ENCODE measurements at regions not wholly inside any gene's neighbourhood (a gene's known extent, or its start where the extent isn't known, plus 50 kb on each side); places are given as distances from the start of the nearest gene placed in this dataset.

- DNase-seq: peak; percentile 80
- no peaks in the 10 kb centered on the region for H3K9me3 Mint-ChIP-seq
- peak; percentile 81 for ATAC-seq
- intact Hi-C loops (cut with micrococcal nuclease): loop anchor here (5.0 to 10.0 kb wide), 2 partner anchors 56 to 158 kb away; partner anchors contain the start of genes MPHOSPH9 and MTRFR
- peak overlapping the region; percentile 93 for H3K27ac Mint-ChIP-seq
- POLR2A ChIA-PET: interaction anchor here (0.7 to 4.5 kb wide), 14 partner anchors 9 to 162 kb away, joined by 3 to 28 read pairs (median 8); partner anchors contain the start of genes MPHOSPH9, MTRFR, OGFOD2 and PITPNM2
- TF ChIP-seq, protein P1, sequence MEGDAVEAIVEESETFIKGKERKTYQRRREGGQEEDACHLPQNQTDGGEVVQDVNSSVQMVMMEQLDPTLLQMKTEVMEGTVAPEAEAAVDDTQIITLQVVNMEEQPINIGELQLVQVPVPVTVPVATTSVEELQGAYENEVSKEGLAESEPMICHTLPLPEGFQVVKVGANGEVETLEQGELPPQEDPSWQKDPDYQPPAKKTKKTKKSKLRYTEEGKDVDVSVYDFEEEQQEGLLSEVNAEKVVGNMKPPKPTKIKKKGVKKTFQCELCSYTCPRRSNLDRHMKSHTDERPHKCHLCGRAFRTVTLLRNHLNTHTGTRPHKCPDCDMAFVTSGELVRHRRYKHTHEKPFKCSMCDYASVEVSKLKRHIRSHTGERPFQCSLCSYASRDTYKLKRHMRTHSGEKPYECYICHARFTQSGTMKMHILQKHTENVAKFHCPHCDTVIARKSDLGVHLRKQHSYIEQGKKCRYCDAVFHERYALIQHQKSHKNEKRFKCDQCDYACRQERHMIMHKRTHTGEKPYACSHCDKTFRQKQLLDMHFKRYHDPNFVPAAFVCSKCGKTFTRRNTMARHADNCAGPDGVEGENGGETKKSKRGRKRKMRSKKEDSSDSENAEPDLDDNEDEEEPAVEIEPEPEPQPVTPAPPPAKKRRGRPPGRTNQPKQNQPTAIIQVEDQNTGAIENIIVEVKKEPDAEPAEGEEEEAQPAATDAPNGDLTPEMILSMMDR (IDR thresholded peaks at IDR 0.05): no peak
- H3K27me3 Mint-ChIP-seq: no peaks in the 10 kb centered on the region
- peak overlapping the region; percentile 77 for H3K4me3 Mint-ChIP-seq
- CTCF ChIA-PET: interaction anchor here (0.6 to 3.5 kb wide), 6 partner anchors 13 to 289 kb away, joined by 3 to 33 read pairs (median 4); no protein-coding TSS in a partner anchor
- peaks cover 60% of the 10 kb centered on the region for H3K4me1 Mint-ChIP-seq (ENCODE audit: low read depth)
- peaks cover 2% of the 10 kb centered on the region for H3K36me3 Mint-ChIP-seq (ENCODE audit: low read depth)
Observed at GRCh38 chr12:123076604-123077297, 74.1 kb downstream of the PITPNM2 start.

DNA sequence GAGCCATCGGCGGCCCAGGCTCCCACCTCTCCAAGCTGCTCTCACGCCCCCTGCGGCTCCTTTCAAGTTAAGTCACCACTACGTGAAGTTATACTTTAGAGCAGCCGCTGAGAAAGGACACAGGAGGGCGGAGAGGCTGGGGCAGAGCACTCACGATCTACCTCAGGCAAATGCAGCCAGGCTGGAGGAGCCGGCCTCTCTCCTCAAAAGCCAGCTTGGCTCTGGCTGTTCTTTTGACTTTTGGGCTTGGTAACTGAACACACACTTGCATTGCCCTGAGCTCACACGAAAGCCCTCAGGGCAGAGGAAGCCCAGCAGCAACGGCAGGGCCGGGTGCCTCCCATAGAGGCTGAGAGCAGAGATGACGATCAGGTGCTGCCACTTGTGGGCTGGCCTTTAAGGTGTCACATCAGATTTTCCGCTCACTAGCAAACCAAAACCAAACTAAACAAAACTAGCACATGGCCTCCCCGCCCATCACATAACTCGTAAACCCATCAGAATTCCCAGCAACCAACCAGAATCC, 75.2 kb downstream of the PITPNM2 start:
- Mint-ChIP-seq H3K27ac (peak overlapping the region; percentile 93), H3K4me1 (ENCODE audit: low read depth) (peaks cover 66% of the 10 kb centered on the region), H3K27me3 (no peaks in the 10 kb centered on the region), H3K4me3 (peak overlapping the region; percentile 77), H3K9me3 (no peaks in the 10 kb centered on the region), H3K36me3 (ENCODE audit: low read depth) (peaks cover 2% of the 10 kb centered on the region)
- ATAC-seq (peak; percentile 79), DNase-seq (peak; percentile 91)
- intact Hi-C loops (cut with micrococcal nuclease): loop anchor here (5.0 to 10.0 kb wide), 2 partner anchors 57 to 159 kb away; partner anchors contain the start of genes MPHOSPH9 and MTRFR
- POLR2A ChIA-PET: interaction anchor here (0.6 to 4.5 kb wide), 27 partner anchors 8 to 194 kb away, joined by 3 to 28 read pairs (median 5); partner anchors contain the start of genes MPHOSPH9, MTRFR, OGFOD2 and PITPNM2
- TF ChIP-seq, protein P1 (IDR thresholded peaks at IDR 0.05): no peak
- CTCF ChIA-PET: interaction anchor here (0.6 to 3.5 kb wide), 27 partner anchors 9 to 215 kb away, joined by 3 to 33 read pairs (median 4); partner anchors contain the start of genes MPHOSPH9, MTRFR, OGFOD2 and PITPNM2

DNA sequence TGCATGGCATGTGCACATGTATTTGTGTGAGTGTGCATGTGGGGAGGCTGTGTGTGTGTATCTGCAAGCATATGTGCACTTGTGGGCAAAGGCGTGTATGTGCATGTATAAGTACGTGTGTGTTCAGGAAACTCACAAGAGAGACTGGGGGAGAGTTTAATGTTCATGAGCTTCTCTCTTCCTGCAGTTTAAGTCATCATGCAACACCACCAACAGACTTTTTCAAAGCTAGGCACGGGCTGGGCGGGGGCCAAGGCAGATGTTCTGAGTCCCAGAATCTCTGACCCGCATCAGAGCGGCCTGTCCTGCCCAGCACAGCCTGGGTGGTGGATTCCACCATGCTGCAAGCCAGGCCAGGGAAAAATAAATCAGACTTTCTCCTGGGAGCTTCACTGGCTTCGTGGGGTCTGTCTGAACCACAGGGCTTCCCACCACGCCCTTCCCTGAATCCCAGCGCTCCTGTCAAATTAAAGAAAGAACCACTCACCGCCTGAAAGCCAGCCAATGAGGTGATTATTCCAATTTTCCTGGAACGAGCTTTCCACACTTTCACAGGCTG, 75.7 kb downstream of the PITPNM2 start:
- peak; percentile 2 for ATAC-seq
- Mint-ChIP-seq H3K4me1 (ENCODE audit: low read depth) (peaks cover 70% of the 10 kb centered on the region), H3K36me3 (ENCODE audit: low read depth) (peaks cover 2% of the 10 kb centered on the region), H3K27ac (peak overlapping the region; percentile 93), H3K27me3 (no peaks in the 10 kb centered on the region), H3K9me3 (no peaks in the 10 kb centered on the region), H3K4me3 (peak overlapping the region; percentile 77)
- TF ChIP-seq, protein P1 (IDR thresholded peaks at IDR 0.05): peak; percentile 55
- intact Hi-C loops (cut with micrococcal nuclease): loop anchor here (5.0 to 10.0 kb wide), 2 partner anchors 57 to 160 kb away; partner anchors contain the start of genes MPHOSPH9 and MTRFR
- peak; percentile 50 for DNase-seq
- CTCF ChIA-PET: interaction anchor here (0.8 to 3.5 kb wide), 26 partner anchors 9 to 215 kb away, joined by 3 to 33 read pairs (median 4); partner anchors contain the start of genes MPHOSPH9, MTRFR, OGFOD2 and PITPNM2
- POLR2A ChIA-PET: interaction anchor here (0.6 to 4.5 kb wide), 26 partner anchors 8 to 194 kb away, joined by 3 to 28 read pairs (median 6); partner anchors contain the start of genes MPHOSPH9, MTRFR, OGFOD2 and PITPNM2

DNA sequence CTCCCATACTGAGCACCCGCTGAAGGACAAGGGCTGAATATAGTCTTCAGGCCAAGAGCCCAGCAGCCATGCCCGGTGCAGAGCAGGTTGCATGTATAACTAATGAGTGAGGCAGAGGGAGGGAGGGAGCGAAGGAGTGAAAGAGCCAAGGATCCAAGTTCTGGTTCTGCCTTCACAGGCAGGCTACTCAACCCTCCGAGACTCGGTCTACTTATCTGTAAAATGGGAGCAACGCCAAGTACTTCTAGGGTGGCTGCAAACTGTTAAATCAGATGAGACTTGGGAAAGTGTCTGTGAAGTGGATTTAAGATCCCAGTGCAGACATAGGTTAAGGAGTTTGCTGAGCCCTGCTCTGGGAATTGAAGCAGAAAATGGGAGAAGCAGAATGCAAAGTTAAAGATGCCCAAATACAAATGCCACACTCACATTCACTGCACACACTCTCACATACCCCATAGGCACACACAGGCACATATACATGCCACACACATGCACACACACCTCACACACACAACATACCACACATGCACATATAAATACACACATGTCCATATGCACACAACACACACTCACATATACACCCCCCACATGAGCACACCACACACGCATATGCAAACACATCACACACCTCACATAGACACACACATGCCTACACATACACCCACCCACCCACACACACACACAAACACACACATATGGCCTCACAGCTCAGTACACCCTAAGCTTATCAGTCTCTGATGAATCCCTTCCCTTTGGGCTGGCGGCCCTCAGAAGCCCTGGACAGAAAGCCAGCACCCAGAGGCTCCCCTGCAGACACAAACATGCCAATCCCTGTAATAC, 76.7 kb downstream of the PITPNM2 start:
- POLR2A ChIA-PET: interaction anchor here (1.2 to 4.5 kb wide), 8 partner anchors 24 to 159 kb away, joined by 3 to 28 read pairs (median 9); partner anchors contain the start of genes MPHOSPH9, MTRFR and PITPNM2
- intact Hi-C loops (cut with micrococcal nuclease): loop anchor here (10.0 kb wide), 1 partner anchor 161 kb away; the partner anchor contains the start of genes MPHOSPH9 and MTRFR
- no peaks in the 10 kb centered on the region for H3K9me3 Mint-ChIP-seq
- no peaks in the 10 kb centered on the region for H3K27me3 Mint-ChIP-seq
- no peak for DNase-seq
- no peak for ATAC-seq
- TF ChIP-seq, protein P1 (IDR thresholded peaks at IDR 0.05): no peak
- peak overlapping the region; percentile 77 for H3K4me3 Mint-ChIP-seq
- peaks cover 2% of the 10 kb centered on the region for H3K36me3 Mint-ChIP-seq (ENCODE audit: low read depth)
- peaks cover 74% of the 10 kb centered on the region for H3K4me1 Mint-ChIP-seq (ENCODE audit: low read depth)
- H3K27ac Mint-ChIP-seq: peak overlapping the region; percentile 93
- CTCF ChIA-PET: interaction anchor here (1.2 to 3.5 kb wide), 8 partner anchors 10 to 164 kb away, joined by 3 to 33 read pairs (median 6); partner anchors contain the start of gene PITPNM2

Data from activated CD8-positive, alpha-beta T cell treated with anti-CD3 and anti-CD28 coated beads for 36 hours (primary cell).